Keratinocyte (primary cell): ENCODE measurements at regions not wholly inside any gene's neighbourhood (a gene's known extent, or its start where the extent isn't known, plus 50 kb on each side); places are given as distances from the start of the nearest gene placed in this dataset.

Source experiments
- DNase-seq: peaks from one replicate; pipeline ENCODE4 v3.0.0-alpha.2; 2011; ENCODE audit warnings: low read depth, missing footprints, low spot score
- FAIRE-seq: peaks from 2 replicates; lab custom pipeline; 2011; peaks lifted over from hg19 to GRCh38; lab: Jason Lieb, UNC
- H2AFZ ChIP-seq: 2 replicates; pipeline ENCODE4 v1.6.0; 2012; ENCODE audit warnings: low read length, control low read depth, inconsistent platforms; ENCODE audit not compliant: control insufficient read depth
- H3K27ac ChIP-seq: 2 replicates; pipeline ENCODE4 v1.5.1; 2011; ENCODE audit warnings: low read length; ENCODE audit not compliant: control insufficient read depth, insufficient read depth
- H3K27me3 ChIP-seq: 3 replicates; pipeline ENCODE4 v1.6.0; 2011; ENCODE audit warnings: low read length; ENCODE audit not compliant: control insufficient read depth, insufficient read depth; ENCODE audit errors: extremely low read depth
- H3K36me3 ChIP-seq, 2 experiments: 2 replicates in 1 of 2; 3 replicates in 1 of 2; pipeline ENCODE4 v1.5.1; 2011; ENCODE audit warnings: low read length in 2 of 2, mild to moderate bottlenecking in 1 of 2; ENCODE audit not compliant: control insufficient read depth in 2 of 2, insufficient read depth in 2 of 2; ENCODE audit errors: extremely low read depth in 1 of 2
- H3K4me1 ChIP-seq: 3 replicates; pipeline ENCODE4 v1.5.1; 2011; ENCODE audit warnings: low read length; ENCODE audit not compliant: control insufficient read depth, insufficient read depth; ENCODE audit errors: extremely low read depth
- H3K4me2 ChIP-seq: 3 replicates; pipeline ENCODE4 v1.6.0; 2011; ENCODE audit warnings: low read depth, low read length; ENCODE audit not compliant: control insufficient read depth, insufficient read depth; ENCODE audit errors: extremely low read depth
- H3K4me3 ChIP-seq, 3 experiments: fragments of 200-600 bp in 1 of 3; sonication (generic) in 1 of 3; 2 replicates in 2 of 3; 3 replicates in 1 of 3; pipeline ENCODE4 v1.5.1; 2011 to 2016; ENCODE audit warnings: low read length in 3 of 3, mild to moderate bottlenecking in 3 of 3, control low read depth in 2 of 3, inconsistent platforms in 1 of 3, low read depth in 1 of 3, mixed read lengths in 1 of 3, mixed run types in 1 of 3, moderate library complexity in 1 of 3; ENCODE audit not compliant: control insufficient read depth in 2 of 3, insufficient read depth in 2 of 3; ENCODE audit errors: extremely low read depth in 1 of 3
- H3K79me2 ChIP-seq: 2 replicates; pipeline ENCODE4 v1.6.0; 2012; ENCODE audit warnings: low read length; ENCODE audit not compliant: control insufficient read depth, insufficient read depth
- H3K9ac ChIP-seq: 3 replicates; pipeline ENCODE4 v1.6.0; 2011; ENCODE audit warnings: low read length; ENCODE audit not compliant: control insufficient read depth, insufficient read depth; ENCODE audit errors: extremely low read depth
- H3K9me1 ChIP-seq: 3 replicates; pipeline ENCODE4 v1.6.0; 2011; ENCODE audit warnings: low read length; ENCODE audit not compliant: control insufficient read depth, insufficient read depth; ENCODE audit errors: extremely low read depth
- H3K9me3 ChIP-seq: 2 replicates; pipeline ENCODE4 v1.5.1; 2012; ENCODE audit warnings: low read depth, low read length; ENCODE audit not compliant: control insufficient read depth
- H4K20me1 ChIP-seq: 3 replicates; pipeline ENCODE4 v1.6.0; 2011; ENCODE audit warnings: low read length; ENCODE audit not compliant: control insufficient read depth, insufficient read depth; ENCODE audit errors: extremely low read depth
- EZH2 ChIP-seq: IDR thresholded peaks from one replicate; pipeline ENCODE4 v1.6.1; 2012; ENCODE audit warnings: inconsistent platforms, mild to moderate bottlenecking, low read length, moderate library complexity
- dilution Hi-C: fragments of 300-500 bp; cut with MboI; formaldehyde crosslinking; loops from one replicate; pipeline ENCODE4 v1.7.0; 2020; ENCODE audit warnings: low sequenced_read_pairs; ENCODE audit not compliant: extremely low pct_ligation_motif_present
- TF ChIP-seq, protein P1 (sequence below), 3 experiments: IDR thresholded peaks in 1 of 3; conservative IDR thresholded peaks in 1 of 3; optimal IDR thresholded peaks in 1 of 3; 2 replicates in 2 of 3; 3 replicates in 1 of 3; pipeline versions ENCODE3 to v1.5.1; 2011; ENCODE audit warnings: low read length in 3 of 3, mild to moderate bottlenecking in 3 of 3, moderate library complexity in 2 of 3, control low read depth in 1 of 3, inconsistent platforms in 1 of 3; ENCODE audit not compliant: insufficient read depth in 2 of 3; ENCODE audit errors: extremely low read depth in 1 of 3

DNA sequence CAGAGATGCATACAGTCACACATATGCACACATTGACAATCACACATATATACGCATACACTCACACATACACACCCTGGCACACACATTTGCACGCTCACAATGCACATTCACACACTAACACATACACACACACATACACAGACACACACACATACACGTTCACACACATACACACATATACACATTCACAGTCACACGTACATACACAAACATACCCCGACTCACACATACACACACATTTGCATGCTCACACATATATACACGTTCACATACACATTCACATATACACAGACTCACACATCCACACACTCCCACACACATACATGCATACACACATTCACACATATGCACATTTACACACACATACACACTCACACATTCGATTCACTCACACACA, 366.8 kb upstream of the ID4 start:
- H3K27me3 ChIP-seq = no peaks in the 10 kb centered on the region
- no peak overlapping the region for H3K4me2 ChIP-seq
- H3K4me1 ChIP-seq = peaks cover 3% of the 10 kb centered on the region
- no peak overlapping the region for H3K4me3 ChIP-seq
- no peaks in the 10 kb centered on the region for H3K9me3 ChIP-seq
- no peaks in the 10 kb centered on the region for H3K79me2 ChIP-seq
- FAIRE-seq = no peak
- no peak overlapping the region for H3K27ac ChIP-seq
- no peaks in the 10 kb centered on the region for H3K36me3 ChIP-seq
- H2AFZ ChIP-seq = no peak overlapping the region
- no peaks in the 10 kb centered on the region for H3K9me1 ChIP-seq
- TF ChIP-seq, protein P1, sequence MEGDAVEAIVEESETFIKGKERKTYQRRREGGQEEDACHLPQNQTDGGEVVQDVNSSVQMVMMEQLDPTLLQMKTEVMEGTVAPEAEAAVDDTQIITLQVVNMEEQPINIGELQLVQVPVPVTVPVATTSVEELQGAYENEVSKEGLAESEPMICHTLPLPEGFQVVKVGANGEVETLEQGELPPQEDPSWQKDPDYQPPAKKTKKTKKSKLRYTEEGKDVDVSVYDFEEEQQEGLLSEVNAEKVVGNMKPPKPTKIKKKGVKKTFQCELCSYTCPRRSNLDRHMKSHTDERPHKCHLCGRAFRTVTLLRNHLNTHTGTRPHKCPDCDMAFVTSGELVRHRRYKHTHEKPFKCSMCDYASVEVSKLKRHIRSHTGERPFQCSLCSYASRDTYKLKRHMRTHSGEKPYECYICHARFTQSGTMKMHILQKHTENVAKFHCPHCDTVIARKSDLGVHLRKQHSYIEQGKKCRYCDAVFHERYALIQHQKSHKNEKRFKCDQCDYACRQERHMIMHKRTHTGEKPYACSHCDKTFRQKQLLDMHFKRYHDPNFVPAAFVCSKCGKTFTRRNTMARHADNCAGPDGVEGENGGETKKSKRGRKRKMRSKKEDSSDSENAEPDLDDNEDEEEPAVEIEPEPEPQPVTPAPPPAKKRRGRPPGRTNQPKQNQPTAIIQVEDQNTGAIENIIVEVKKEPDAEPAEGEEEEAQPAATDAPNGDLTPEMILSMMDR (optimal IDR thresholded peaks at IDR 0.05 in 1 of 3, IDR thresholded peaks at IDR 0.05 in 1 of 3, conservative IDR thresholded peaks at IDR 0.05 in 1 of 3; ENCODE audit: extremely low read depth in 1 of 3, insufficient read depth in 2 of 3, low read length in 3 of 3) = no peak
- TF ChIP-seq EZH2 = no peak
- no peak overlapping the region for H3K9ac ChIP-seq
- dilution Hi-C loops = no loop called here
- H4K20me1 ChIP-seq = no peaks in the 10 kb centered on the region
- no peak for DNase-seq

DNA sequence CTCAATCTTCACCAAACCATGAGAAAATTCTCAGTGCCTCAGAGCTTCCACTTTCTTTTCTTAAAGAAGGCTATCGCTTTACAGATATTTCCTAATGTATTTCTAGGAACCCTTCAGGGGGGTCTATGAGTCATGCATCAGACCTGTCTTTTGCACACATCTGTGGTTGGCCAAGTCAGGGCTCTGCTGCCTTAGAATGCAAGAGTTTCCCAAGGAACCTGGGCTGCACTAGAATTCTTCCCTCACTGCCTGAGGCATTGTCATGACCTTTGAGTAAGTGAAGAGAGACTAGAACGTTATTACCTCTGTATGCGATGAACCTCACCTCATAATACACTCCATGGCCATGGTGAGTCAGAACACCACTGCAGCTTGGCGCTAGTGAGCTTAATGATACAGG, 365.0 kb upstream of the ID4 start:
- Histone ChIP-seq H3K4me1 (peaks cover 4% of the 10 kb centered on the region), H4K20me1 (no peaks in the 10 kb centered on the region), H3K9me3 (no peaks in the 10 kb centered on the region), H3K27ac (no peak overlapping the region), H3K9me1 (no peaks in the 10 kb centered on the region), H3K27me3 (no peaks in the 10 kb centered on the region), H3K9ac (no peak overlapping the region), H3K79me2 (no peaks in the 10 kb centered on the region), H3K4me2 (no peak overlapping the region), H3K4me3 (no peak overlapping the region), H3K36me3 (no peaks in the 10 kb centered on the region), H2AFZ (no peak overlapping the region)
- DNase-seq (peak; percentile 92), FAIRE-seq (no peak)
- TF ChIP-seq EZH2 = no peak
- TF ChIP-seq, protein P1 (optimal IDR thresholded peaks at IDR 0.05 in 1 of 3, IDR thresholded peaks at IDR 0.05 in 1 of 3, conservative IDR thresholded peaks at IDR 0.05 in 1 of 3; ENCODE audit: extremely low read depth in 1 of 3, insufficient read depth in 2 of 3, low read length in 3 of 3) = peak in 1 of 3 experiments; percentile 6
- dilution Hi-C loops = no loop called here
